ENCODE measurements at regions not wholly inside any gene's neighbourhood (a gene's known extent, or its start where the extent isn't known, plus 50 kb on each side); places are given as distances from the start of the nearest gene placed in this dataset.
"Not testable (repeated sequence)": the region's sequence is repeated elsewhere in the genome, so short reads cannot be mapped to it uniquely, and the experiment has no call there.

GRCh38 chr4:49150351-49151083 lies 164.4 kb downstream of the CWH43 start:
- DNase-seq (ENCODE audit: low read depth); H3K4me3 ChIP-seq (ENCODE audit: low read depth, low read length): not testable (repeated sequence)

DNA sequence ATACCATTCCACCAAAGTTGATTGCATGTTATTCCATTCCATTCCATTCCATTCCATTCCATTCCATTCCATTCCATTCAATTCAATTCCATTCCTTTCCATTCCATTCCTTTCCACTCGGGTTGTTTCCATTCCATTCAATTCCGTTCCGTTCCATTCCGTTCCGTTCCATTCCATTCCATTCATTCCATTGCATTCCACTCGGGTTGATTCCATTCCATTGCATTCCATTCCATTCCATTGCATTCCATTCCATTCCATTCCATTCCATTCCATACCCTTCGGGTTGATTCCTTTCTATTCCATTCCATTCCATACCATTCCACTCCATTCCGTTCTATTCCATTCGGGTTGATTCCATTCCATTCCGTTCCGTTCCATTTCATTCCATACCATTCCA lies 166.9 kb downstream of the CWH43 start:
- H3K4me3 ChIP-seq (ENCODE audit: low read depth, low read length); DNase-seq (ENCODE audit: low read depth): not testable (repeated sequence)

DNA sequence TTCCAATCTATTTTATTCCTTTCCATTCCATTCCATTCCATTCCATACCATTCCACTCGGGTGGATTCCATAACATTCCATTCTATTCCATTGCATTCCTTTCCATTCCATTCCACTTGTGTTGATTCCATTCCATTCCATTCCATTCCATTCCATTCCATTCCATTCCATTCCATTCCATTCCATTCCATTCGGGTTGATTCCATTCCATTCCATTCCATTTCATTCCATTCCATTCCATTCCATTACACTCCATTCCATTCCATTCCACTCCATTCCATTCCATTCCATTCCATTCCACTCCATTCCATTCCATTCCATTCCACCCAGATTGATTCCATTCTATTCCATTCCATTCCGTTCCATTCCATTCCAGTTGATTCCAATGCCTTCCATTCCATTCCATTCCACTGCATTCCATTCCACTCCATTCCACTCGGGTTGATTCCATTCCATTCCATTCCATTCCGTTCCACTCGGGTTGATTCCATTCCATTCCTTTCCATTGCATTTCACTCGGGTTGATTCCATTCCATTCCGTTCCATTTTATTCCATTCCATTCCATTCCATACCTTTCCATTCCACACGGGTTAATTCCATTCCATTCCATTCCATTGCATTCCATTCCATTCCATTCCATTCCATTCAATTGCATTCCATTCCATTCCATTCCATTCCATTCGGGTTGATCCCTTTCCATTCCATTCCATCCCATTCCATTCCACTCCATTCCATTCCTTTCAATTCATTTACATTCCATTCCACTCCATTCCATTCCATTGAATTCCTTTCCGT lies 168.4 kb downstream of the CWH43 start:
- H3K4me3 ChIP-seq (ENCODE audit: low read depth, low read length); DNase-seq (ENCODE audit: low read depth): not testable (repeated sequence)

GRCh38 chr4:49155270-49155669 lies 169.2 kb downstream of the CWH43 start:
- DNase-seq (ENCODE audit: low read depth); H3K4me3 ChIP-seq (ENCODE audit: low read depth, low read length): not testable (repeated sequence)

DNA sequence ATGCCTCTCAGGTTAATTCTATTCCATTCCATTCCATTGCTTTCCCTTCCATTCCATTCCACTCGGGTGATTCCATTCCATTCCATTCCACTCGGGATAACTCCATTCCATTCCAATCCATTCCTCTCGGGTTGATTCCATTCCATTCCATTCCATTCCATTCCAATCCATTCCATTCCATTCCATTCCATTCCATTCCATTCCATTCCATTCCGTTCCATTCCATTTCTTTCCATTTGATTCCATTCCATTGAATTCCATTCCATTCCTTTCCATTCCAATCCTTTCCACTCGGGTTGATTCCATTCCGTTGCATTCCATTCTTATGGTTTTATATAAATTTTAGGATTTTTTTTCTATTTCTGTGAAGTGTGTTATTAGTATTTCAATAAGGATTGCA lies 170.2 kb downstream of the CWH43 start:
- not testable (repeated sequence) for DNase-seq (ENCODE audit: low read depth); H3K4me3 ChIP-seq (ENCODE audit: low read depth, low read length)

GRCh38 chr4:49157630-49158029 lies 171.6 kb downstream of the CWH43 start:
- H3K4me3 ChIP-seq (ENCODE audit: low read depth, low read length); DNase-seq (ENCODE audit: low read depth): not testable (repeated sequence)

GRCh38 chr4:49161111-49161541 lies 175.1 kb downstream of the CWH43 start:
- peak; percentile 75 for DNase-seq (ENCODE audit: low read depth)
- peak overlapping the region; percentile 59 for H3K4me3 ChIP-seq (ENCODE audit: low read depth, low read length)

GRCh38 chr4:49164916-49165315 lies 178.8 kb downstream of the CWH43 start:
- not testable (repeated sequence) for DNase-seq (ENCODE audit: low read depth); H3K4me3 ChIP-seq (ENCODE audit: low read depth, low read length)

GRCh38 chr4:49177847-49178246 lies 191.8 kb downstream of the CWH43 start:
- not testable (repeated sequence) for H3K4me3 ChIP-seq (ENCODE audit: low read depth, low read length); DNase-seq (ENCODE audit: low read depth)

DNA sequence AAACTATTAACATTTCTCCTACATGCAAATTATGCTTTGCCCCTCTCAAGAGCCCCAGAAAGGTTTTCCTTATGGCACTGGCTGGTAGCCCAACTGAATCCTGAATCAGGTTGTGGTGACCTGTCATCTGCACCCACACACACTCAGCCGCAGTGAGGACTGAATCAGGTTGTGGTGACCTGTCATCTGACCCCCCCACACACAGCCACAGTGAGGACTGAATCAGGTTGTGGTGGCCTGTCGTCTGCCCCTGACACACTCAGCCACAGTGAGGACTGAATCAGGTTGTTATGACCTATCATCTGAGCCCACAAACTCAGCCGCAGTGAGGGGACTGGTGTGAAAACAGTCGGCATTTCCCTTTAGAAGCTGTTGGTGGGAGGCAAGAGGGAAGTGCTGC lies 195.0 kb downstream of the CWH43 start:
- not testable (repeated sequence) for H3K4me3 ChIP-seq (ENCODE audit: low read depth, low read length); DNase-seq (ENCODE audit: low read depth)

- not testable (repeated sequence) for DNase-seq (ENCODE audit: low read depth); H3K4me3 ChIP-seq (ENCODE audit: low read depth, low read length)
Observed at GRCh38 chr4:49211396-49212194, 225.5 kb downstream of the CWH43 start.

DNA sequence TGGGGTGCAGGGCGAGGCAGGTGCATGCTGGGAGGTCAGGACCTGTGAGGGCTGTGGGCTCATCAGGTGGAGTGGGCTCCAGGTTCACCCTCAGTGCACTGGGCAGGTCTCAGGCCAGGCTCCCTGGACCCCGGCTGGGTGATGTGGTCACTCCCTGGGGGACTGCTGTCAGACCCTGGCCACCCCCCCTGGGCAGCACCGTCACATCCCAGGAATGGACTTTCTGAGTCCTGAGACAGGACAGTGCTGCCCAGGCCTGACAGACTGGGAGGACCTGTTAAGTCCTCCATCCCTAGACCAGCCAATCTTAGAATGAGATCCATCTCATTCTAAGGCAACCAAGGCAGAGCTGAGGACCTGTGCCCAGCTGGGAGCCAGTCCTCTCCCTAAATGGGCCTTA lies 227.2 kb downstream of the CWH43 start:
- DNase-seq (ENCODE audit: low read depth); H3K4me3 ChIP-seq (ENCODE audit: low read depth, low read length): not testable (repeated sequence)

DNA sequence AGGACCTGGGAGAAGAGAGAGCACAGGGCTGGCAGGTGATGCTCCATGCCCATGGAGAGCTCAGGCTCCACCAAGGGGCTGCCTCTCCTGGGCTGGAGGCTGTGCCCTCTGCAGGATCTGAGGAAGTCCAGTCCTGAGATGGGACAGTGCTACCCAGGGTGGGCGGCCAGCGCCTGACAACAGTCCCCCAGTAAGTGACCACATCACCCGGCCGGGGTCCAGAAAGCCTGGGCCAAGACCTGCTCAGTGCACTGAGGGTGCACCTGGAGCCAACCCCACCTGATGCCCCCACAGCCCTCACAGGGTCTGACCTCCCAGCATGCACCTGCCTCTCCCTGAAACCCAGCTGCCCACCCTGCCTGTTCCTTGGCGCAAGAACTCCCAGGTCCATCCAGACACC lies 227.7 kb downstream of the CWH43 start:
- not testable (repeated sequence) for DNase-seq (ENCODE audit: low read depth); H3K4me3 ChIP-seq (ENCODE audit: low read depth, low read length)

- not testable (repeated sequence) for H3K4me3 ChIP-seq (ENCODE audit: low read depth, low read length); DNase-seq (ENCODE audit: low read depth)
Observed at GRCh38 chr4:49214453-49215081, 228.5 kb downstream of the CWH43 start.

DNA sequence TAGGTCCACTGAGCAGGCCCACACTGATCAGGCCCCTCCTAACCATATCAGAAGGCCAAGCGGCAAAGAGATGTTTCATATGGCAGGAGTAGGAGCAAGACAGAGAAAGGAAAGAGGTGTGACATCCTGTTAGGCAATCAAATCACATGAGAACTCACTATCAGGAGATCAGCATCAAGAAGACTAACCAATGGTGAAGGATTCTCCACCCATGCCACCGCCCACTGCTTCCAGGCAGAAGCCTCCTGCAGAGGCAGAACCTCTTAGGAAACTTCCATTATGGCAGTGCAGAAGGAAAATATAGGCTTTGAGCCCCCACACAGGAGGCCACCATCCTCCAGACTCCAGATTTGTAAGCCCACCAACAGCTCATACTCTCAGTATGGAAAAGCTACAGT lies 229.0 kb downstream of the CWH43 start:
- not testable (repeated sequence) for DNase-seq (ENCODE audit: low read depth); H3K4me3 ChIP-seq (ENCODE audit: low read depth, low read length)

GRCh38 chr4:49216606-49217005 lies 230.5 kb downstream of the CWH43 start:
- not testable (repeated sequence) for DNase-seq (ENCODE audit: low read depth); H3K4me3 ChIP-seq (ENCODE audit: low read depth, low read length)

All from LNCaP clone FGC (cell line).